Stimulated activated CD4-positive, alpha-beta T cell treated with anti-CD3 and anti-CD28 coated beads, Interleukin-4, amount 100 ng/mL, for 4 hours (primary cell): ENCODE measurements at regions not wholly inside any gene's neighbourhood (a gene's known extent, or its start where the extent isn't known, plus 50 kb on each side); places are given as distances from the start of the nearest gene placed in this dataset.

Experiments
- DNase-seq, 2 experiments: peaks; one replicate each; pipeline ENCODE4 v3.0.0-alpha.2; 2020

DNA sequence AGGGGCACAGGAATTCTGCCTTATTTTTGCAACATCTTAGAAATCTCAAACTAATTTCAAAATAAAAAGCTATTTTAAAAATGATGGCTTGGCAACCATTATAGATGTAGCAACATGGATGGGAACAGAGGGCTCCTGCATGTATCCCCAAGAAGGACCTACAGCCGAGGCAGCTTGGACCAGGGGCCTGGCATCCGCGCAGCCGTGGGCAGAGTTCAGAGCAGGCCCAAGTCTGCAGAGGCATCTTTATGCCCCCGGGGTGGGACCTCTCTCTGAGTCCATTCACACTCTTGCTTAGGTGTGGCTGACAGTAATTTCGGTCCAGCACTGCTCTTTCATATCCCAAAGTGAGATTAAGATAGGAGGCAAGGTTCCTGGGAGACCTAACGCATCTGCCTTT lies 425.8 kb upstream of the MYT1L start:
- no peak for DNase-seq

DNA sequence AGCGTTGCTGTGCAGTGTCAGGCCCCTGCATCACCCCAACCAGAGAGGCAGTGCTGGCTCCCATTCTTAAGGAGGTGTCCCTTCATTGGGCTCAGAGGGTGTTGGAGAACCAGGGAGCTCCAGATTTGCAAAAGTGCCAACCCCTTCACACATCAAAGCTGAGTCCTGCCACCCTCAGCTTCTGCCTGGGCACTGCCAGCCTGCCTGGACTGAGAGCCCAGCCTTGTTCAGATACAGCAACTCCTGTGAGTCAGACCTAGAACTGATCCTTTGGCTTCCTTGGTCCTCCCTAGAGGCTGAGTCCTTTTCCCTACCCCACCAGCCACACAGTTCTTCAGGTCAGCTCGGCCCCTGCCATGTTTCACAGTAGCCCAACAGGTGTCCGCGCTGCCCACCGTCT lies 424.9 kb upstream of the MYT1L start:
- DNase-seq = no peak

DNA sequence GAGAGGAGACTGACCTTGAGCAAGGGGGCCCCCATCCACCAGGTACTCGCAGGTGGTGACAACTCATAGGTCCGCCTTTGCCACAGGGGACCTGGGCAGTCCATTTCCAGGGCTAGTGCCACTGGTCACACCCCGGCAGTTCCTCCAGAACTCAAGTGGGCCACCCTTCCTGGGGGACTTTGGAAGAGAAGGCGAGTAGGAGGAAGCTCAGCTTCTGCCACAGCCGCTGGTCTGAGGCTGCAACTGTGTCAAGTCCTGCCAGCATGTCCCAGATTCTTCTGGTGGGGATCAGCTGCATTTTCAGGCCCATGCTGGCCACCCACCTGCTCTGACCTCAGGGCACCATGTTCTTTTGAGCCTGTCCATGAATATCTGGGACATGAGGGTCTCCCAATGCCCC lies 423.9 kb upstream of the MYT1L start:
- no peak for DNase-seq

DNA sequence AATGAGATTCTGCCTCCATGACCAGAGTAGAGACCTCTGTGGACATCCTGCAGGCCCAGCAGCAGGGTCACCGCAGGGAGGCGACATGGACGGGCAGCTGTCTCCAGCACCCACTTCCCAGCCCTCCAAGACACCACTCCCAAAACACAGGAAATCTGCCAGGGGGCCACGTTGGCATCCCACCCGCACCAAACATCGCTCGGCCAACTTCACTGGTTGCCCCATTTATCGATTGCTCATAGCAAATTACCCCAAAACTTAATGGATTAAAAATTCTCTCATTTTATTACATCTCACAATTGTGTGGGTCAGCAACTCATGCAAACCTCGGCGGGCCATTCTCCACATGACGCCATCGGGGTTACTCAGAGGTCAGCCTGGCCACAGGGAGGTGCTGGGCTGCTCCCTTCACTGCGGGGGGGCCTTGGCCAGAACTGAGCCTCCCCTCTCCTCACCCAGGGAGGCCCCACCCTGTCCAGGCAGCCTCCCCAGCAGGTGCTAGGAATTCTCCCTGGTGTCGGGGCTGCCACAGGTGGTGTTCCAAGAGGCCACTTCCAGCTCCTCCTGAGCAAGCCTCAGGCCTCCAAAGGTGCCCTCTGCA lies 420.7 kb upstream of the MYT1L start:
- no peak for DNase-seq

DNA sequence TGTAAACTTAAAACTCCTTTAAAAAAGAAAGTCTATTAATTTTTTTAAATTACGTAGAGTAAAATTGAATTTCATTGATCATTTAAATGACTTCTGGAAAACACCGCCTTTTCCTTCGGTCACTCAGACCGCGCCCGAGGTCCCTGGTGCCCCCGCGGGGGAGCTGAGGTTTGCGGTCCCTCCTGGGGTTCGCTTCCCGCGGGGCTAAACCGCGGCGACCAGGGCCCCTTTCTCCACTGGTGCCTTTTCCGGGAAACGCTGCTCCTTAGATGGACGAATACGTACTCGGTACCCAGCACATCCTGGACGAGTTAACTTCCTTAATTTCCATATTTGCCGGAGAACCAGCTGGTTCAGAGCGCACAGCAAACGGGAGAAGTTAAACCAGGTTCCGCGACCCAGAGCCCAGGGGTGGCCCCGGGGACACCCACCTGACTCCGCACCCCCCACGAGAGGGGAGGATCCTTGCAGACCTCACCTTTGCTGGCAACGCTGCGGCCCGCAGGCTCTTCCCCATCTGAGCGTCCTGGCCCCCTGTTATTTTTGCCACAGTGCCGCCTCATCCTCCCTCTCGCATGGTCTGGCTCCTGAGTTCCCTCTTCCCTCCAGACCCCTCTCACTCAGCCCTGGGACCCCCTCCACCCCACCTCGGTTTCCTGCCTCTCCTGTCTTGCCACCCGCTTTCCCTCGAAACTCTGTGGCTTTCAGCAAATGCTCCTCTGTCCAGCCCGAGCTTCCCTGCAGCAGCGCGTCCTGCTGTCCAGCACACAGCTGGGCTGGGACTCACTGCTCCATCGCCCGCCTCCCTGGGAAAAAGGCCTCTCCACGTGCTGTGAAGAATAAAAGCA lies 420.0 kb upstream of the MYT1L start:
- no peak for DNase-seq

DNA sequence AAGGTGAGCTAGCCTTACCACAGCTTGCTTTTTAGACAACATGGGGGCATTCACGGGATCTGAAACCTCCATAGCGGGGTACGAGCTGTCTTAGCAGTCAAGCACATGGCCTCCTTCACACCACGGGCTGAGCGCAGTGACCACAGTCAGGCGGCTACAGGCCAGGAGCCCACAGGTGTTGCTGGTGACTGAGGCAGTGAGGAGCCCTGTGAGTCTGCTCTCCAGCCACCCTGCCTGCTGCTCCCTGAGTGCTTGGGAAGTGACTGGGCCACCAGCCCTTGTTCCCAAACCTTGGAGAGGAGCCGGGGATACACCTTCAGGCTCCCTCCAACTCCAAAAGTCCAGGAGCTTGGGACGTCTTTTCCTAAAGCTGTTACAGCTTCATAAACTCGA lies 418.1 kb upstream of the MYT1L start:
- DNase-seq = no peak

DNA sequence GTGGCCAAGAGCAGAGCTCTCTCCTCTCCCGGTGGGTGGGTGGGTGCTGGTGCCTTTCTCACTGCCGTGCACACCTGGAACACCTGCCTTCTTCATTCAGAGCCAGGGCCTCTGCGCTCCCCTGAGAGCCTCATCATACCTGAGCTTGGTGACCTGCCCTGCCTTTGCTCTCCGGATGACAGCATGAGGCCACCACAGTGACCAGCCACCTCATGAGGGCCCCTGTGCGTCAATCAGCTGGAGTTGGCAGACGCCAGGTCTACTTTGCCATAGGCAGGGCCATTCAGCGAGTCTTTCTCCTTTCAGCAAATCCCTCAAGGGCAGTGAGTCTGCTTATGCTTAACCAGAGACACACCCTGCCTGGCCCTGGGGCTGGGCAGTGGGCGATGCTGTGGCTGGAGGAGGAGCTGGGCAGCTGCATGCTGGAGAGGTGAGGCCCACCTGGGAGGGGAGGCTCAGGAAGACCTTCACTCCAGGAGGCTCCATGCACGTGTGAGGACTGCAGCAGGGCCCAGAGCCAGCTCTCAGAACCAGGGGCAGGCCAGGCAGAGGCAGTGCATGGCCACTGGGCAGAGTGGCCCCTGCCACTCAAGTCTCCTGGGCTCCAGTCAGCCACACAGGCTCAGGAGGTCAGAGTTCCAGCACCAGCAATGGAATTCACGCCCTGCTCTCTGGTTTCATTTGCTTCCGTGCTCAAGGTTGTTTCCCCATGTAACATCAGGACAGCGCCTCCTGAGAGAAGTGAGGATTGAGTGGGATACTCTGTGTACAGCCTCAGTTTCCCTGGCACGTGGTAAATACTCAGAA lies 417.5 kb upstream of the MYT1L start:
- DNase-seq = no peak

DNA sequence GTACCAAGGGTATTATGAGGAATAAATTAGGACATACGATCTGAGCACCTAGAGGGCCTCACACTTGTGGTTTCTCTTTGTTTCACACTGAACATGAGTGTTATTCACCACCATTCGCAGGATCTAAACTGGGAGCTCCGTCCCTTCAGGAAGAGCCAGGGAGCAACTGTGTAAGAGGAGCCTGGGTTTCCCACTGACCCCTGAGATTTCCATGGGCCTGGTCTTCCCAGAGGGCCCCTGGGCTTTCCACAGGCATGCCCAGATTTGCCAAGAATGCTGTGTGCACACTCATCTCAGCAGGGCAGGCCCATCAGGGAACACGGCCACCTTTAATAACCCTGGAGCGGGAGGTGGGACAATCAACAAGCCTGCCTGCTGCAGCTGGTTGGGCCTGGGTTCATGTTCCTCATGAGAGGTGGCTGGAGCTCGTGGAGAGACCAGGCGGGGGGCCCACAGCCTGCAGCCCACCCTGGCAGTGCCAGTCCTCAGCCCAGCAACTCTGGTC lies 416.8 kb upstream of the MYT1L start:
- no peak for DNase-seq

DNA sequence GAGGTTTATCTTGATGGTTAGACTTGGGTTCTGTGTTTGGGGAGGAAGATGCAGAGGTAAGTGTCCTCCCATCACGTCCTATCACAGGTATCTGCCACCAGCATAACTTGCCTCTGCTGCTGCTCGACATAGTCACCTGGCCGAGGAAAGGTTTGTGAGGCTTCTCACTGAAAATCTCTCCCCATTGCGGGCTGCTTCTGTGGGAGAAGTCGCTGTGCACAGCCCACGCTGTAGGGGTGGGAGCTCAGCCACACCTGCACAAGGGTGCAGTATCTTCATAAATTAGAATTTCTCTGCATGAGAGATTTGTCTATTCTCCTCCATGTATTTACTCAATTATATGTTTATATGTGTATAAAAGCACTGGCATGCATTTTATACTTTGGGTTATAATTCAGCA lies 415.7 kb upstream of the MYT1L start:
- no peak for DNase-seq

DNA sequence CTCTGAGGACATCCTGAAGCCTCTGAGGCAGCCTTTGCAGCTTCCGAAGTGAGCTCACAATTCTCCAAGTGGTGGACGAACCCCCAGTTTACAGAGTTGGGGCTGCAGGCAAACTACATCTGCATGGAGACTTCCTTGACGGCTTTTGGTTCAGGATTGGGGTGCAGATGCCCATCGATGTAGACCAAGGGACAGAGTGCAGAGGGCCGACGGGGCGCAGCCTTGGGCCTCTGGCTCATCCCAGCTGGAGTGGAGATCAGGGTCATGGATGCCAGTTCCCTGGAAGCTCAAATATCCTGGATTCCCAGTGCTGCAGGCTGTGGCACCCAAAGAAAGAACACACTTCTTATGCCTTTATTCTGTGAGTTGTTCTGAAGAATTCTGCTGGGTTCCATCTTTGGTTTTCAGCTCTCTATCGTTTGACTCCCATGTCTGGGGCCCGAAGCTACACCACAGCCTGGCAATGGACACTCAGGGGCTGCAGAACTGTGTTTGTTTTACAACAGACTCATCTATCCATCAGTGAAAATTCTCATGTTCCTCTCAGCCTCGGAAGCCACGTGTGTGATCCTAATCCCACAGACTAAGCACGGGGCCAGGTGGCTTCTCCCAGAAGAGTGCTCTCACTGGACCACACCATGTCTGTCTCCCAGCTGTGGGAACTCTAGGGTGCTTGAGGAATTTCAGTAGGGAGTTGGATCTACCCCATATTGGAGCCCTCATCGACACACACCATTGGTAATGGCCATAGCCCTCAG lies 414.1 kb upstream of the MYT1L start:
- DNase-seq = no peak

DNA sequence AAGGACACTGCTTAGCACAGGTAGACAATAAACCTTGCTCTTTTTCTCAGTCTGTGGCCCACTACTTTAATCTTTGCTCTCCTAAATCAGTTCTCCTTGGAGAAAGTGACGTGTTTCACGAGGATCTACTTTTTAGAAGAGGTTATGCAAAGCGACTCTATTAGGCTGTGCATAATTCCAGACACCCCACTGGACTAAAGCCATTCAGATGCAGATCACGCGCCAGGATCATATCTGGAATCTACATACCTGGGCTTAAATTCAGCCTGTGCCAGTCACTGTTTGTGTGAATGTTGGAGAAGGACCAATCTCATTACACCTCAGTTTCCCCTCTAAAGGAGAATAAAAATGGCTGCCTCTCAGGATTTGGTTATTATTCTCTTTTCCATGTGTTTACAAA lies 413.0 kb upstream of the MYT1L start:
- DNase-seq = no peak

DNA sequence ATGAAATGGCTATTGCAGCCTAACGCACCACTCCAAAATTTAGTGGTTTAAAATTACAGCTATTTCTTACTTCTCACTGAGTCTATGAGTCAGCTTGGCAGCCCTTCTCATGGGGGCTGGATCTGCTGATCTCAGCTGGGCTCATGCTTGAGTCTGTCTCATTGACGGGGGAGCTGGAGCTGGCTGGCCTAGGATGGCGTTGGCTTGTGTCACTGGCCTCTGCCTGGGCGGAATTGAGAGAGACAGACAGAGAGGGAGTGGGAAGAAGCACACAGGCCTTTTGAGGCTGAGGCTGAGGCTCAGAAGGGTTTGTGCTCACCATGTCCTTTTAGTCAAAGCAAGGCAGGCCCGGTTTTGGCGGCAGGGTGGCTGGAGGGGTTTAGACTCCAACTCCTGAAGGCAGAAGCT lies 412.1 kb upstream of the MYT1L start:
- no peak for DNase-seq

DNA sequence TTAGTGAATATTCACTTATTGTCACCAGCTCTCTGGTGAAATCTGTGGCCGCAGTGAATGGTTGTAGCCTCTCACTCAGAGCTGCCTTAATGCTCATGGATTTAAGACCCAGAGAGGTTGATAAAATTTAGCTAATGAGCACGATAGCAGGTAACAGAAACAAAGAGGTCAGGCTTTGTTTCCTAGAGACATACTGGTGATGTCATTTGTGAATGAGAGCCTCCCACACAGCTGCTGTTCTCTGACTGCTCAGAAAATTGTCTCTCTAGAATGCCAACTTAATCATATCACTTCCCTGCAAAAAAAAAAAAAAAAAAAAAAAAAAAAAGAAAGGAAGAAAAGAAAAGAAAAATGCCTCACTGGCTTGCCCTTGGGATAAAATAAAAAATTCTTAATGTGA lies 411.7 kb upstream of the MYT1L start:
- DNase-seq = no peak

DNA sequence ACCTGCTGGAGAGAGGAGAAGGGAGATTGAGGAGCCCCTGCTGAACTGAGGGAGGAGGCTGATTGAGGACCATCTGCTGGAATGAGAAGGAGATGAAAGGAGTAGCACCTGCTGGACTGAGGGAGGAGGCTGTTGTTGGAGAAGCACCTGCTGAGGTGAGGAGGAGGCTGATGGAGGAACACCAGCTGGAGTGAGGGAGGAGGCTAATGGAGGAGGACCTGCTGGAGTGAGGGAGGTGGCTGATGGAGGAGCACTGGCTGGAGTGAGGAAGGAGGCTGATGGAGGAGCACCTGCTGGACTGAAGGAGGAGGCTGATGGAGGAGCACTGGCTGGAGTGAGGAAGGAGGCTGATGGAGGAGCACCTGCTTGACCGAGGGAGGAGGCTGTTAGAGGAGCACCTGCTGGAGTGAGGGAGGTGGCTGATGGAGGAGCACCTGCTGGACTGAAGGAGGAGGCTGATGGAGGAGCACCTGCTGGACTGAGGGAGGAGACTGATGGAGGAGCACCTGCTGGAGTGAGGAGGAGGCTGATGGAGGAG lies 409.2 kb upstream of the MYT1L start:
- DNase-seq = no peak

DNA sequence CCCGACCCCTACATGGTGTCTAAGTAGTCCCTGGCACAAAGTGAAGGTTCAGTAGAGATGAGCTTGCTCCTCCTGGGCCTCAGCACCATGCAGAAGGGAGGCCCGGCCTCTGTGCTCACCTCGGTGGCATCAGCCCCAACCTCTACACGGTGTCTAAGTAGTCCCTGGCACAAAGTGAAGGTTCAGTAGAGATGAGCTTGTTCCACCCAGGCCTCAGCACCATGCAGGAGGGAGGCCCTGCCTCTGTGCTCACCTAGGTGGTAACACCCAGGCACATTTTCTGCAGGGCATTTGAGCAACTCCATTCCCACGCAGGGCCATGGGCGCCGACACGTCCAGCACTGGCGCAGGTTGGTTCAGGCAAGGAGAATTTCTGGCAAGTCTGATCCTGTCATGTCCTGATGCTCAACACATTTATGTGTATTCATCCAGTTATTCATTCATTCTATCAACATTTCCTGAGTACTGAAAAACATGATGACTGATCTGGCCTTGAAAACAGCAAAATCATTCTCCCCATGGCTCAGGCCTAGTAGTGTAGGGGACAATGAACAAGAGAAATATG lies 408.2 kb upstream of the MYT1L start:
- DNase-seq = no peak

DNA sequence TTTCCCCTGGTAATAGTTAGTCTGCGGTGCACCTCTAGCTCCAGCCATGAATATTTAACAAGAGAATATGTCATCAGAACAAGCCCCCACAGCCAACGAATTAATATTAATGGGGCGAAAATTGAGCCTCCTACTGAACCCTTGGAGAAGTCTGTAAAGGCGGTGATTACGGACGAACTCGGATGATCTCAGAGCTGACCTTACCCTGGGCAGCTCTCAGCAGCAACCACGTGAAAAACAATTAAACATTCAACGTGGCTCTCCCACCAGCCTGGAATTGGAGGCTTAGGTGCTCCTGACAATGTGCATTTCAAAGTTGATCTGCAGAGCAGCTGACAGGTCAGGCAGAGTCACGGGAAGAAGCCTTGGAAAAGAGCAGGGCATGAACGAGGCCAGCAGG lies 407.6 kb upstream of the MYT1L start:
- DNase-seq = no peak

DNA sequence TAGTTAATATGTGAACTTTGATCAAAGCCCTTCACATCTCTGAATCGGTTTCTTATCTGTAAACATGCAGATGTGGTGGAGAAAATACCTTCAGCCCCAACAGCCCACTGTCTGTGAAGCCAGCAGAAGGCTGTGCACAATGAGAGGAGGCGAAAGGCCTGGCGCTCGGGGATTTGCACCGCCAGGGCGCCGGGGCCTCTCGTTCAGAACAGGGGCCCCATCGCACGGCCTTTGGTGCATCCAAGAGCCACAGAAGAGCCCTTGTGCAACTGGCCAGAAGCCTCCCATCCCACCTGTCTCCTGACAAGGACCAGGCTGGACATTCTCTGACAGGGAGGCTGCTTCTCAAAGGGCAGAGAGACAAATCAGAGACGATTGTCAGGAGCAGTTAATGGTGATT lies 407.2 kb upstream of the MYT1L start:
- DNase-seq = no peak

DNA sequence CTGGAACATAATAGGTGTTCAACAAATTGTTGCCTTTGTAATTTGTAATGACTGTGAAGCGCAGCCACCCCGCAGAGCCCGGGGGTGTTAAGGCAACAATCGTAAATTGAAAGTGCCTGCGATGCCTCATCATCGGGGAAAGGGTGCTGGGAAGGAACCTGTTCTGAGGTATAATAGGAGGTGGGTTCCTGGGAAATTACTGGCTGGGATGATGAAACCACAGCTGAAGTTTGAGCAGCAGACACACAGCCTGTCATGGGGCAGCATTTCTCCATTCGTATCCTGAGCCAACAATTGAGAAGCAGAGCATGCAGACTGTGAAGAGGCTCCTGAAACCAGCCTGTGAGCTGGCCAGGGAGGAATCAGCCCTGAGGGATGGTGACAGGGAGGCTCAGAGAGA lies 404.0 kb upstream of the MYT1L start:
- DNase-seq = no peak

DNA sequence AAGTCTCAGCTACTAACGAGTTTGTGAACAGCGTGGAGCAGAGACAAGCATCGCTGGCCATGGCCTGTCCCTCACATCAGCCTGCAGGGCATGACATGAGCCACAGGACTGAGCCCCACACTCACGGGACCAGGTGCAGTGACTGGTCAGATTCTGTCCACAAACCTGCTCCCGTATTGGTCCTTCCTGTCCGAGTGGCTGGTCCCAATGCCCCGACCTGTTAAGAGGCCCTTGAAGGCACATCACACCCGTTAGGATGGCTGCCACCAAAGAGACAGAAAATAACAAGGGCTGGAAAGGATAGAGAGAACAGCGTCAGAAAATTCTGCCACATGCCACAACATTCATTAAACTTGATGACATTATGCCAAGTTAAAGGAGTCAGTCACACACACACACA lies 403.2 kb upstream of the MYT1L start:
- no peak for DNase-seq

DNA sequence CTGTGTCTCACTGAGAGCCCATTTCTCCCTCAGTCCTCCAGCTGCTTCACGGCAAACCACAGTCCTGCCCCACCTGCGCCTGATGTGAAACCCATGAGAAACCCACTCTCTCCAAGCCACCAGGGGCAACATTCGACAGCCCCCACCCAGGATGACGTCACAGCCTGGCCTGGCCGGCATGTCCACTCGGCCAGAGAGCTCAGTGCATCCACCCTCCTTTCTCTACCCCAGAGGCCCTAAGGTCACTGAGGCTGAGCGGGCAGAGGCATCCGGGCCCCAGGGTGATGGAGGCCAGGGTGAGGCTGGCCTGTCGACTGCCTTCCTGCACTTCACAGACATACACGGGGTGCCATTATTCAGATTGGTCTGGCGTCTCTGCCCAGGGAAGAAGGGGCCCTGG lies 402.7 kb upstream of the MYT1L start:
- no peak for DNase-seq

DNA sequence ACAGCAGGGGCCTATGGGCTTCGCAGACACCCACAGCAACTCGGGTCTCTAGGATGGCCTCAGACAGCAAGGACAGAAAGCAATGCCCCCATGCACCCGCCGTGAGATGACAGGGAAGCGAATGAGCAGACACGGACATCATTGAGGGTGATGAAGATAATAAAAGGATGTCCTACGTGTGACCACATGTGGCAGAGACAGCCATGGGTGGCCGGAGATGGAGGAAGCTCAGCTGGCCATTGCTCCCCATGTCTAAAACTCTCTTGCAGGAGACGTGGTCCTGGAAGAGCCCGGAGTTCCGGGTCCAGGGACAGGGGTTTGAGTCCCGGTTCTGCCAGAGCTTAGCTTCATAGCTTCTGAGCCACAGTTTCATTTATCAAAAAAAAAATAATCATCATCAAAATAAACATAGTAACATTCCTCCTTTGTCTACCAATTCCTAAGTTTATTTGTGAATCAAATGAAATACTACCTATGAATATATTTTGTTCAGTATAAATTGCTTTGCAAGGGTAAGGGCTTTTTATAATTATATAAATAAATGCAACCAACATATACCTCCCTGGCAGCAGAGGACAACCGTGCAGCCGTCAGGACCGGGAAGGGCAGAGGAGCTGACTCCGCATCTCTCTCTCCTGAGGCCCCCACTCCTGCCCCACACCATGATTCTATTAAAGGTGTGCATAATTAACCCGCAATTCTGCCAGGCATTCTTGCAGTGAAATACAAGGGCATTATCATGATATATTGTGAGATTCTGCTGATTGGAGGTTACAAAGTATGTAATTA lies 401.4 kb upstream of the MYT1L start:
- no peak for DNase-seq
